ENCODE measurements at regions not wholly inside any gene's neighbourhood (a gene's known extent, or its start where the extent isn't known, plus 50 kb on each side); places are given as distances from the start of the nearest gene placed in this dataset.

- no peak overlapping the region for H3K4me3 ChIP-seq (ENCODE audit: low read length)
- no peak for DNase-seq (ENCODE audit: low read depth)
- TF ChIP-seq CTCF (IDR thresholded peaks at IDR 0.05; ENCODE audit: insufficient read depth, low read depth, low read length, missing control alignments), result no peak
These were observed 777.5 kb upstream of the TYRP1 start for GRCh38 chr9:11915699-11916098.

DNA sequence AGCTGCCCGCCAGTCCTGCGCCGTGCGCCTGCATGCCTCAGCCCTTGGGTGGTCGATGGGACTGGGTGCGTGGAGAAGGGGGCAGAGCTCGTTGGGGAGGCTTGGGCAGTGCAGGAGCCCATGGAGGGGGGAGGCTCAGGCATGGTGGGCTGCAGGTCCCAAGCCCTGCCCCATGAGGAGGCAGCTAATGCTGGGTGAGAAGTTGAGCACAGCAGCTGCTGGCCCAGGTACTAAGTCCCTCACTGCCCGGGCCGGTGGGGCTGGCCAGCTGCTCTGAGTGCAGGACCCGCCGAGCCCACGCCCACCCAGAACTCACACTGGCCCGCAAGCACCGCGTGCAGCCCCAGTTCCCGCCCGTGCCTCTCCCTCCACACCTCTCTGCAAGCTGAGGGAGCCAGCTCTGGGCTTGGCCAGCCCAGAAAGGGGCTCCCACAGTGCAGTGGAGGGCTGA lies 764.3 kb upstream of the TYRP1 start:
- TF ChIP-seq CTCF (IDR thresholded peaks at IDR 0.05; ENCODE audit: insufficient read depth, low read depth, low read length, missing control alignments), result no peak

GRCh38 chr9:11931109-11931508 lies 762.1 kb upstream of the TYRP1 start:
- no peak for TF ChIP-seq CTCF (IDR thresholded peaks at IDR 0.05; ENCODE audit: insufficient read depth, low read depth, low read length, missing control alignments)
- H3K4me3 ChIP-seq (ENCODE audit: low read length), result no peak overlapping the region
- peak; percentile 47 for DNase-seq (ENCODE audit: low read depth)

More for the DNA sequence above, 764.3 kb upstream of the TYRP1 start:
- DNase-seq (ENCODE audit: low read depth), result no peak
- H3K4me3 ChIP-seq (ENCODE audit: low read length), result no peak overlapping the region

- no peak for DNase-seq (ENCODE audit: low read depth)
- TF ChIP-seq CTCF (IDR thresholded peaks at IDR 0.05; ENCODE audit: insufficient read depth, low read depth, low read length, missing control alignments), result no peak
- no peak overlapping the region for H3K4me3 ChIP-seq (ENCODE audit: low read length)
These were observed 761.4 kb upstream of the TYRP1 start for GRCh38 chr9:11931751-11932150.

- no peak for TF ChIP-seq CTCF (IDR thresholded peaks at IDR 0.05; ENCODE audit: insufficient read depth, low read depth, low read length, missing control alignments)
- H3K4me3 ChIP-seq (ENCODE audit: low read length), result no peak overlapping the region
- peak; percentile 80 for DNase-seq (ENCODE audit: low read depth)
These were observed 759.3 kb upstream of the TYRP1 start for GRCh38 chr9:11933926-11934325.

DNA sequence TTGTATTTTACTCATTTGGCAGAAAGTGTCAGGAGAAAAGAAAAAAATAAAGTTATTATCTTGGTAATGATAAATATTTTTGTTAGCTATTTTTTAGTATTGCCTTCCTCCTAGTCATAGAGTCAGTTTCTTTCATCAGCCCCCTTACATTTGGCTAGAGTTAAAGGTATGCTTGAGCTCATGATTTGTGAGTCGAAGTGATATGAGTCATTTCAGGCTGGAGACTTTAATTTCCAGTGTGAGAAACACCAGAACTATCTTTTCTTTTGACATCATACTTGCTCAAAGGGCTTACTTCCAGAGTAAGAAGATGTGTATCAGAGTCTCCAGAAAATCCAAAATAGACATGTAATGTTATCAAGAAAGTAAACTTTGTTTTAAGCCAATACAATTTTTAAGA lies 746.7 kb upstream of the TYRP1 start:
- no peak for TF ChIP-seq CTCF (IDR thresholded peaks at IDR 0.05; ENCODE audit: insufficient read depth, low read depth, low read length, missing control alignments)
- H3K4me3 ChIP-seq (ENCODE audit: low read length), result no peak overlapping the region
- peak; percentile 10 for DNase-seq (ENCODE audit: low read depth)

DNA sequence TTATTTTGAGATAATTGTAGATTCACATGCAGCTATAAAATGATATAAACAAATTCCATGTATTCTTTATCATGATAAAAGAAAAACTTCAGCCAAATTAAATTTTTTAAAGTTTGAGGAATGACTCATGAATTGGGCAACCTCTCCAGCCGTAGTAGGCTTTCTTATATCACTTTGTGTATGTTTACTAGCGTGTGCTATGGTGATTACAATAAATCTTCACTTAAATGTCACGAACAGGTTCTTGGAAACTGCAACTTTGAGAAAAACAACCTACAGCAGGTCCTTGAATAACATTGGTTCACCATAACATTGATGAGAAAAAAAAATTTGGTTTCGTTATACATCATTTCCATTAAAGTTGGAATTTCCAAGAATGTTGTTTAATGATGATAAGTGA lies 730.9 kb upstream of the TYRP1 start:
- TF ChIP-seq CTCF (IDR thresholded peaks at IDR 0.05; ENCODE audit: insufficient read depth, low read depth, low read length, missing control alignments), result no peak
- peak; percentile 0 for DNase-seq (ENCODE audit: low read depth)
- H3K4me3 ChIP-seq (ENCODE audit: low read length), result no peak overlapping the region
